DMS79 (cell line): ENCODE measurements at regions not wholly inside any gene's neighbourhood (a gene's known extent, or its start where the extent isn't known, plus 50 kb on each side); places are given as distances from the start of the nearest gene placed in this dataset.

Experiments used
- DNase-seq: peaks from one replicate; lab custom pipeline; 2025; lab: John Stamatoyannopoulos, UW

DNA sequence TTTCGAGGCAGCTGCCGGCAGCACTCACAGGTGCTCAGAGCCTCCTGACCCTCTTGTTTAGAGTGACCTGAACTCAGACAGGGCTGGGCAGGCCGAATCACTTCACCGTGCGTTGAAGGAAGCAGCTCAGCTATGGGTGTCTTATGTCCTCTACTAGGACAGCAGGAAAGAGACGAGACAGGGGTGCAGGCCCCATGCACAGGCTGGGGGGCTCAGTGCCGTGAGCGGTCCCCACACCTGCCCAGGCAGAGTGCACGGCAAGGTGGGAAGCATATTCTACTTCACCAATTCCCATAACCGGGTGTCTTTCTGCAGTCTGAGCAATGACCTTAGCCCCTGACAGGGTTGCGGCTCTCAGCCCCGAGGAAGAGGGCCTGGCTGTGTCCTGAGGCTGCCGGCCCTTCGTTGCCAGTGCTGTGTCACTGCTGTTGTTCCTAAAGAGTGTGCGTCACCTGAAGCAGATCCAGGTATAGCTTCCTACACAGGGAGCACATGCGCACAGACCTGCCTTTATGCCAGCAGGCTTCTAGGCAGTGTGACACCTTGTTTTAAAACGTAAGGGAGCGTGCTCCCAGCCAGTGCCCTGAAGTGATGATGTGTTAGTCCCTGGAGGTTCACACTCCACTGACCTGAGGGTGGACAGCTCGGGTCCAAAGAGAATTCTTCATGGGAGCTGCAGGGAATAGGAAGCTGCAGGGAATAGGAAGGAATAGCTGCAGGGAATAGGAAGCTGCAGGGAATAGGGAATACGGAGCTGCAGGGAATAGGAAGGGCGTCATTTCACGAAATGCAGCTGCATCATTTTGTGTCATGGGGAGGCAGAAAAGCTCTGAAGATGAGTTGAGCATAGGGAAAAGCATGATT is 207.9 kb upstream of the SALL3 start:
- DNase-seq, result no peak

DNA sequence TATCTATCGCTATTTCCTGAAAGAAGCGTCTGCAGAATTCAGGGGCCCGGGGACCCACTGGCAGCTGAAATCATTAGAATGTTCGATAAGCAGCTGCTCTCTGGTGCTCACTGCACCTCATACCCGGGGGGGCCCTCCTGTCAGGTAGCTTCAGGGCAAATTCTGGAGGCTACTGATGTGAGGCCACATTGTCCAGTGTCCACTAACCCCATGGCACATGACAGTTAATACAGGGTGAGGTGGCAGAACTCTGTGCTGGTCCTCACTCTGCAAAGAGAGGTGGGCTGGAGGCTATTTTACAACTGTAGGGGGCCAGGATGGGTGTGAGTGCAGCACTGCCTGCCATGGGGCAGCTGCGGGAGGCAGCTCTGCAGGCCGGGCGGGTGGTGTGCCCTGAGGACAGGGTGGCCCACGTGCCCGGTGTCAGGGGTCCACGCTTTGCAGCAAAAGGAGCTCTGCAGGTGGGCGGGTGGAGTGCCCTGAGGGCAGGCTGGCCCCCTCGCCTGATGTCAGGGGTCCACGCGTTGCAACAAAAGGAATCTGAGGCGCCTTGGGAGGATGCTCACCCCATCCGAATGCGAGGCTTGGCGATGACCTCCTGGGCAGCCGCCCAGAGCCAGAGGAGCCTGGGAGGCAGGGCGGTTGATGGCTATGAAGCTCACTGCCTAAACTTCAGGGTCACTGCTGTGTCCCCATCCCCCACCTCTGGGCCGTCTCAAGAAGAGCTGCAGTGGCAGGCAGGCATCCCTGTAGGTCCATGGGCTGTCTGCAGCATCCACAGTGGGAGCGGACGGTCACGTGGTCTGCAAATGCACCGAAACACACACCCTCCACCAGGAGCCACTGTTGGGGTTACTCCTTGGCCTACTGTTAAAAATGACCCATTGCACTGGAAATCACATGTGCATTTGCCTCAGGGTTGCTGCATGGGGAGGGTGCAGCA is 207.0 kb upstream of the SALL3 start:
- DNase-seq, result no peak

- no peak for DNase-seq
Observed at GRCh38 chr18:78773303-78773755, 206.3 kb upstream of the SALL3 start.

DNA sequence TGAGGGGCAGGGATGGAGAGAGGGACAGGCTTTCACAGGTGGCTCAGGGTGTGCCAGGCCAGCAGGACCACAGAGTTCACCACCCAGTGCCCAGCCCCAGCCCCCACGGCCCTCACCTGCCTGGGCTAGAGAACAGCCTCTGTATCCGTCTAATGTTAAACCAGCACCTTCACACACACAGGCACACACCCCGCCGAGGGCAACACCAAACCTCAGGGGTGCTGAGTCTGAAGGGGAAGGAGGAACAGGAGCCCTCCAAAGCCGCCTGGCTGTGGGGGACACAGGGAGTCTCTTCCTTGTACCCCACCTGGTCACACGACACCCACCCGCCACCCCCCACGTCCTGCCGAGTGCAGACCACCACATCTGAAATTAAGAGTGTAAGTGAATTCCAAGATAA is 205.8 kb upstream of the SALL3 start:
- DNase-seq, result no peak

DNA sequence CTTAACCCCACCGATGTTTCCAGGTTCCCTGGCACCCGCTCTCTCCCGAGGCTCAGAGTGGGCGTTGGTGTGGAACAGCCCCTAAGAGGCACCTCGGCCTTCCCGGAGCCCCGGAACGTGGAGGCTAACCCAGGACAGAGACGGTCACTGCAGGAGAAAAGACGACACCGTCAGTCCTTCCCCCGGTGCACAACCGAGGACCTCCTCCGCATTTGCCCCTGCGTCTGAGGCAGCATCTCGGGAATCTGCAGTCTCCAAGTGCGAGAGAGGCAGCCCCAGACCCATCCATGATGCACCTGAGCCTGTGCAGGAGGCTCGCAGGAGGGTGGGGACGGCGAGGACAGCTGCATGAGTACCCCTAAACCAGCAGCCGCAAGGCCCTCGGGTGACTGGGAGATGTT is 204.9 kb upstream of the SALL3 start:
- DNase-seq, result no peak

GRCh38 chr18:78776151-78776550 is 203.5 kb upstream of the SALL3 start:
- DNase-seq, result no peak

DNA sequence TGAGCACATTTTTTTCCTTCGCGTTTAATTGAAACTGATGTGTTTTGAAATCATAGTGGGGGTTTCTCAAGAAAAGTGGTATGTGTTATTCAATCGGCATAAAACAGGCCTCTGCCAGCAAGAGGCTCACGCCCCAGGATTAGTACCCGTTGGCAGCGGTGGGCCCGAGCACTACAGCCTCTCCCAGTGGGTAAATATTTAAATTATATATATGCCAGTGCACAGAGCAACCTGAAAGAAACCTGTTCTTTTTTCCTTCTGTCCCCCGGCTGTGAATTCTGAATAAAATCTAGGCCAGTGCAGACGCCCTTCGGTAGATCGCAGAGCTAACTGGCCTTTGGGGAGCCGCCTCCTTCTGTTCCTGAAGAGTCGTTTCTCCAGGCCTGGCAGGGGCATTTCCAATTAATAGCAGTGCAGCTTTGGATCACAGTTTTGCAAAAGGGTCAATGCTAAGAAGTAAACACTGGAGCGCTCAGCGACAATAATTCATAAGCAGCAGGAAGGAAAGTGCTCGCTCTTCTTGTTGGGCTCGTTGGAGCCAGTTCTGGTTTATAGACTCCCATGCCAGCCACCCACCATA is 202.8 kb upstream of the SALL3 start:
- DNase-seq, result no peak

DNA sequence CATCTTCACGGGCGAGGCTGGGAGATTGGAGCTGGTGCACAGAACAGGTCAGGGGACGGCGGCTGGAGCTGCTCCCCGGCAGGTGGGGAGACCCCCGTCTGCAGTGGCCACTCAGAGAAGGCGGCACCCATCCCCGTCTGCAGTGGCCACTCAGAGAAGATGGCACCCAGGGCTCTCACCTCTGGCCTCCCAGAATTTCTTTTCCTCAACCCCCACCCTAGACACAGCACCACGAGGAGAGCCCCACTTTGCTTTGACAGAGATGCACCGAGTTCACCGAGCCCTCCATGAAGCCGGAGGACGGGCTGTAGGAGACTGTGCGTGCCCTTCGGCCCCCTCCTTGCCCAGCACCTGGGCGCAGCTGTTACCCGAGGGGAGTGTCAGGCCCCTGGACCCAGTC is 201.6 kb upstream of the SALL3 start:
- DNase-seq, result no peak

- DNase-seq, result no peak
Observed at GRCh38 chr18:78778651-78779050, 201.0 kb upstream of the SALL3 start.

- no peak for DNase-seq
Observed at GRCh38 chr18:78779996-78780718, 199.5 kb upstream of the SALL3 start.

DNA sequence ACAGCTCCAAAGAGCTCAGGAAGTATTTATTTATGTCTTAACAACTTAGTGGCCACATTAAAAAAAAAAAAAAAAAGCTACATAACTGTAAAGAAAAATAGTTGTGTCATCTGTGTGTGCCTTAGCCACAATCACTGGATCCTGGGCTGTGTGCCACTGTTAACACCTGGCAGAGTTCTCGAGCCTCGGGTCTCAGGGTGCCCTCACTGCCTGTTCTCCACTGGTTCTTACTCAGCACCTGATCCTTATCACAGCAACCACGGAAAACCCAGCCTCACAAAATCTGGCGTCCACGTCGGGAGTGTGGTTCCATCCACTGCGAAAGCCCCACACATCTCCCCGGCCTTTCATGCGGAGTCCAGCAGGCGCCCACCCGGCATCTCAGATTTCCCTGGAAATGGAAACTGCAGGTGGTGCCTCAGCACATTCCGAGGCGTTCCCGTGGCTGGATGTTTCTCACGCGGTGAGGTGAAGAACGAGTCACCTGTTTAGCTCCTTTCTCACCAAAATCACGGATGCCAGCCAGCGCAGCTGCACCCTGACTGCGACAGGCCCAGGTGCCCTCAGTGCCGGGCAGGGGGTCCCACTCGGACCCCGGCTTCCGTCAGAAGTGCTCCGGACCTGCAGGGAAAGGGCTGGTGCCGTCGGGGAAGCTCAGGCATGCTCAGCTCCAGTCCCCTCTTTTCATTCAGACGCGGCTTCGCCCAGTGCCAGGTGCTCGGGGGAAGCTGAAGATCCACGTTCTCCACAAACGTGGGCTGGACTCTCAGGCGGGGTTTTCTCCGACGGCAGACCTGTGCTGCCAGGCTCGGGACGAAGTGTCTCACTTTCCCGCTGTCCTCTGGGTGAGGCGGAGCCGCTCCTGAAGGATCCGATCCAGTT is 198.7 kb upstream of the SALL3 start:
- DNase-seq, result no peak

- DNase-seq, result no peak
Observed at GRCh38 chr18:78781601-78781960, 198.0 kb upstream of the SALL3 start.

- no peak for DNase-seq
Observed at GRCh38 chr18:78782951-78783563, 196.6 kb upstream of the SALL3 start.

- no peak for DNase-seq
Observed at GRCh38 chr18:78783564-78783960, 196.1 kb upstream of the SALL3 start.

GRCh38 chr18:78784861-78785260 is 194.8 kb upstream of the SALL3 start:
- DNase-seq, result no peak

DNA sequence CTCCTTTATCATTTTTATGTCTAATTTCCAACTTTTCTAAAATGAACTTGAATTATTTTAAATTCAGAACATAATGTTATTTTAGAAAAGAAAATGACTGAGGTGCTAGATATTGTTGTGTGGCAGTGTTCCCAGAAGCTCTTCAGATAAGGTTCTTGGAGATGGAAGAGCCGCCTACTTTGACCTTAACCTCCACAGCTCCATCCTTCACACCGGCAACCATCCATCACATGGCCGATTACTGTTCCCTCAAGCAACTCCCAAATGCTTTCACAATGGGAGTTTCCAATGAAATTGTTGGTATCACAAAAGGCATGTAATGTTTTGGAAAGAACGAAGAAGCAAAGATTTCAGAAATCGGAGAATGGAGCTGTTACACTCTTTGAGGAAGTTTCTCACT is 193.9 kb upstream of the SALL3 start:
- DNase-seq, result no peak

DNA sequence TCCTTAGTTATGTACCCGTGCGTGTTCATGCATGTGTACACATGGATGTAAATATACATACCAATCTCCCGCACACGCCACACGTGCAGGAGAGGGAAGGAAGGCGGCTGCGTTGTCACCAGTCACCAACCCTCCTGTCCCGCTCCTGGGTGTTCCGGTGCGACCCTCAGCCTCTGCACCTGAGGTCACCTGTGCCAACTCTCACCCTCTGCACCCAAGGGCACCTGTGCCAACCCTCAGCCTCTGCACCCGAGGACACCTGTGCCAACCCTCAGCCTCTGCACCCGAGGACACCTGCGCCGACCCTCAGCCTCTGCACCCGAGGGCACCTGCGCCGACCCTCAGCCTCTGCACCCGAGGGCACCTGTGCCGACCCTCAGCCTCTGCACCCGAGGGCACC is 192.8 kb upstream of the SALL3 start:
- no peak for DNase-seq

- DNase-seq, result no peak
Observed at GRCh38 chr18:78787751-78788150, 191.9 kb upstream of the SALL3 start.

GRCh38 chr18:78788161-78788560 is 191.5 kb upstream of the SALL3 start:
- no peak for DNase-seq

DNA sequence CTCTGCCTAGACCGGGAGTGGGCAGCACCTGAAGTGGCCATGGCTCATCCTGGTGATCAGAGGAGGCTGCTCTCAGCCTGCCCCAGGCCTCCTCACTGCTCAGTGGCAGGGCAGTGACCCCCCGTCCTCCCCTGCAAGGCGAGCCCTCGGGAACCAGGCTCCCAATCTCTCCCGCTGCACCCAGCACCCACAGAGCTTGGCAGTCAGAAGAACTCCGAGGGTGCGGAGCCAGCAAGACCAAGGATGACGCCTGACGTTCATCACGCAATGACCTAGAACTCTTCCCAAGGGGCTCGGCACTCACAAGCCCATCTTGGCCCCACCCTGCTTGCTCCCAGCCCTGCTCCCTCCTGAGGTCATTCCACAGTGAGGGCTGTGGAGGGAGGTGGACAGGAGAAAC is 189.8 kb upstream of the SALL3 start:
- DNase-seq, result no peak

GRCh38 chr18:78790511-78790910 is 189.1 kb upstream of the SALL3 start:
- no peak for DNase-seq
